GM21423 (cell line): ENCODE measurements at regions not wholly inside any gene's neighbourhood (a gene's known extent, or its start where the extent isn't known, plus 50 kb on each side); places are given as distances from the start of the nearest gene placed in this dataset.
A peak's percentile ranks its signal among the peaks of the same experiment; 100 is the strongest.

Source experiments
- ATAC-seq: cut with Tn5 transposase; IDR thresholded peaks from one replicate; pipeline ENCODE4 v1.9.1; 2021; ENCODE audit warnings: mild to moderate bottlenecking, moderate library complexity; ENCODE audit not compliant: unreplicated experiment

DNA sequence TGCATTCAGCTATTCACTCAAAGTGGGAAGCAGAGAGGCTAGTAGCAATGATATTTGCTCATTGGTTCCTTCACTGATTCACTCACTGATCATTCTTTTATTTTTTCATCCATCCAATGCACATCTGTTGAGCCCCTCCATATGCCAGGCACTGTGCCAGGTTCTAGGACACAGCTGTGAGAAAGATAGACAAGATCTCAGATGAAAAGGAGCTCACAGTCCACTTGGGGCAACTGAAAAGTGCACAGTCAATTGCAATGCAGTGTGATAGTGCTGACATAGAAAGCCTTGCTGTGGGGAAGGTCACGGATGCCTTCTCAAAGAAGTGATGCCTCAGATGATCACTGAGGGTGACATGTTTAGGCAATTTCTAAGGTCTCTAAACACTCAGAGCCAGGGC lies 262.3 kb downstream of the PTEN start:
- ATAC-seq, result no peak

DNA sequence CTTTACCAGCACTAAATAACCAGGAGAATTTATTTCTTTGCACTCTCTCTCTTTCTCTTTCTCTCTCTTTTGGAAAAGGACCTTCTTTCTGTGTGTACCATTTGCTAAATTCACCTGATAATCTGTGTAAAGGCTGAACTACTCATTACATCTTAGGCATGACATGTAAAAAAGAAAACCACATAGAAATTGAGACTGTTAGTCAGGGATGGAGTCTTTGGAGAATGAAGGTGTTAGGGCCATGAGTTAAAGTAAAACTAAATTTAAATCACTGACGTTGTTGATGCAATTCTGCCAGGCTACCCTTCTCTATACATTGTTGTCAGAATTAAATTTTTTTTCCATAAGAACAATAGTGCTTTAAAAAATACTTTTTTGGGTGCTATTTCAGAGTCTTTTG lies 263.3 kb downstream of the PTEN start:
- no peak for ATAC-seq

DNA sequence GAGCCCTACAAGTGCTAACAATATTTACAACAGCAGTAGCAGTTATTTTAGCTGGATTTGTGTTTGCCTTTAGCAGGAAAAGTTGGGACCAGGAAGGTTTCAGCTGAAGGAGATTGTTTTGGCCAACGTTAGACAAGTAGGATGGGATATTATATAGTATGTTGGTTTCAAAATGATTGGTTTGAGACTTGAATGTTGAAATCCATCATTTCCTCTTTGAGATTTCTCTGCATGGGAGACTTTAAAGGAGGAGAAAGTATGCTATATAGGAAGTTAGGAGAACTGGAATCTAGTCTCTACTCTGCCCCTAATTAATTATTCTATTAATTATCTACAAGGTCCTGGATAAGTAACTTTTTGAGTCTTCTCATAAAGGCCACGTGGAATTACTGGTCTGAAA lies 263.8 kb downstream of the PTEN start:
- no peak for ATAC-seq

DNA sequence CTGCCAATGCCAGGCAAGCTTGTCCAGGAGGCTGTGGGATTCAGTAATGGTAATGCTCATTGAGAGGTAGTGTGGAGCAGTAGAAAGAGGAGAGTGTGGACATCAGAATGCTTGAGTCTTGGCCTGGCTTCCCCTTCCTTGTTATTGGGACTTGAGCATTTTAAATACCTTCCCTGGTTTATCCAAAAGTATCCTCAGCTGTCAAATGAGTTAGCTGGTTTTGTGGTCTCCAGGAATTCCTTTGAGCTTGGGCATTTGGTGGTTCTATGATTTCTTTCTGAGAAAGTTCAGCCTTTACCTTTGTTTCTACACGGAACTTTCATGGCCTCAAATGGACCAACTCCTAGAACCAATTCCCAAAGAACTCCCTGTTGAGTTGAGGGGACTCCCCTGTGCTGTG lies 264.3 kb downstream of the PTEN start:
- no peak for ATAC-seq

DNA sequence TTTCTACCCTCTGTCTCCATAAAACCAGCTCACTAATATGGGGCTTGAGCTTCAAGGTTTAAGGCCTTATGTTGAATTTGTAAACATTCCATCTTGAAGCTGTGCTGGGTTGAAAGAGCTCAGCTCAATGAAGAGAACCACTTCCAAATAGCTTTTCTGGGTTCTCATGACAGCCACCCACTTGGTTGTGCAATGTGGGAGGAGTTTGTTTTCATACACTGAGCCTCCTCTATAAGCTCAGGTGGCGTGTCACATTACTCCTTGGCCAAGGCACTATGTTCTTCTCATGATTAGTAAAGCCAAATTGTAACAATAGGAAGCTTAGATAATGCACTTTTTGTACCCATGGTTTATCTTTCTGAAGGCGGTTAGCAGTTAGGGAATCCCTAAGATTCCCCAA lies 265.6 kb downstream of the PTEN start:
- ATAC-seq, result no peak

DNA sequence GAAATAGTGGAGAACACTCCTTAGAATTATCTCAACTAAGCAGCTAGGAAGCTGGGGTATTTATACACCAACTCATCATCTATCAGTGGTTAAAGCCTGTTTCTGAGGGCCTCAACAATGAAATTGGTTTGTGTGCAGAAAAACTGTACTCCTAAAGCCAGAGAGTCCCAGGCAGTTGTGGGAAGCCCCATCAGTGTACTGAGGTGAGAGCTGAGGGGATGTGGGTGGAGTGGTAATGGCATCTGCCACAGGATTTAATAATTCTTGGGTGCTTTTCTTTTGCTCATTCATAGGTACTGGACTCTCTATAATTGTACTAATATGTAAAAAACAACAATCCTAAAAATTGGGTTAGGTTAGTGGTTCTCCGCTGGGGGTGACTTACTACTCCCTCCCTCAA lies 267.5 kb downstream of the PTEN start:
- no peak for ATAC-seq

DNA sequence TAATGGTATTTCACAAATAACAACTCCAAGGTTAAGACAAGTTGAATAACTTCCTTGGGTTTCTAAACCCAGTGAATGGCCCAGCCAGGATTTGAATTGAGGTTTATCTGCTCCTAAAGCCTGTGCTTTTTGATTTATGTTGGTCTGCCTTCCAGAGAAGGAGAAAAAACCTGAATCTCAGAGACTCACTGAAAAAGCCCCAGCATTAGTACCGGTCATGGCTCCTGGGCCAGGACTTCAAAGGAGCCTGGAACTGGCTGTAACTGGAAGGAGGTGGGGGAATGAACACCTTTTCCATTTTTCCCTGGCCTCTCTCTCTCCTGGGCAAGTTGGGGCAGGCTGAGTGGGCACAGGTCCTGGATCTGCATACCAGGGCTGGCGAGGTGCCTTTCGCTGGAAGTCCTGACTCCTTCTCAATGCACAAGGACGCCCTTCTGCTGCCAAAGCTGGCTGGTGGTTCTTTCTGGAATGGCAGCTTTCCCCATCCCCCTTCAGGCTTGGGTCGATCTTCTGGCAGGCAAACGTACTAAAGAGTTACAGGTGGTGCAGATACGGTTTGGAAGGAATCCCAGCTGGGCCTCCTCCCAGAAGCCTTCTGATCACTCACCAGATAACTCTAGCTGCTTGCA lies 268.2 kb downstream of the PTEN start:
- ATAC-seq, result no peak

DNA sequence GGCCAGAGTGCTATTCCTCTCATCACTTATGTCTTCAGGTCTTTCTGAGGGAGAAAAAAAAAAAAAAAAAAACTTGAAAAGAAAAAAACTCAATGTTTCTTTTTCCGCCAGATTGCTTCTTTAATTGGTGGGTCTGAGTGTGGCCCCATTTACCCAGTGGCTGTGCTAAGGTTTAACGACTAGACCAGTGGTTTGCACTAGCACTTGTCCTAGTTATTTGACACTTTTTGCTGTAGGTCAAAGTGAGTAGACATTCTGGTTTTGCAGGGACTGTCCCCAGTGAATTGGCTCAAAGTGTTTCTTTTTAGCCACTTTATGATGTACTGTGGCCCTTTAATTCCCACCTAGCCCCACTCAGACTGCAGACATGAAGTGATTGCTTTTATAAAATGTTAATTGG lies 273.3 kb downstream of the PTEN start:
- ATAC-seq, result no peak

DNA sequence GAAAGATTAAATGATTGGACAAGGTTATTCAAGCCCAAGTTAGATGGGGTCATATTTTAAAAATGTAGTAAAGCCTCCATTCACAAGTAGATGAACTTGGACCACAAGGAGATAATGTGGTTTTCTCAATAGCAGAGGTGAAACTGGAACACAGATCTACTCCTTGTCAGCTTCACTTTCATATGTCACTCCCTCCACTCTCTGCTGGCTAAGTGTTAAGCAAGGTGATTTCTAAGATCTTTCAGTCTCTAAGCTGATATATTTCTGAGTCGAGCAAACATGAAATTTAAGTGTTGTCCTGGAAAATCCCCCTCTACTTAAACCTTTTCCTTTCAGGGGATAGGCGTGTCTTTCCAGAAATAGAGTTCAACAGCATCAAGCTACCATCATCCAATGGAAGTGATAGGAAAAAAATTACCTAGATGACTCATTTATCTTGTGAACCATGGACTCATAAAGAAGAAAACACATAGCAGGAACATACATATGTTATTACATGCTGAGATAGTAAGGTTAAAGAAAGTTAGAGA lies 275.0 kb downstream of the PTEN start:
- peak; percentile 85 for ATAC-seq

DNA sequence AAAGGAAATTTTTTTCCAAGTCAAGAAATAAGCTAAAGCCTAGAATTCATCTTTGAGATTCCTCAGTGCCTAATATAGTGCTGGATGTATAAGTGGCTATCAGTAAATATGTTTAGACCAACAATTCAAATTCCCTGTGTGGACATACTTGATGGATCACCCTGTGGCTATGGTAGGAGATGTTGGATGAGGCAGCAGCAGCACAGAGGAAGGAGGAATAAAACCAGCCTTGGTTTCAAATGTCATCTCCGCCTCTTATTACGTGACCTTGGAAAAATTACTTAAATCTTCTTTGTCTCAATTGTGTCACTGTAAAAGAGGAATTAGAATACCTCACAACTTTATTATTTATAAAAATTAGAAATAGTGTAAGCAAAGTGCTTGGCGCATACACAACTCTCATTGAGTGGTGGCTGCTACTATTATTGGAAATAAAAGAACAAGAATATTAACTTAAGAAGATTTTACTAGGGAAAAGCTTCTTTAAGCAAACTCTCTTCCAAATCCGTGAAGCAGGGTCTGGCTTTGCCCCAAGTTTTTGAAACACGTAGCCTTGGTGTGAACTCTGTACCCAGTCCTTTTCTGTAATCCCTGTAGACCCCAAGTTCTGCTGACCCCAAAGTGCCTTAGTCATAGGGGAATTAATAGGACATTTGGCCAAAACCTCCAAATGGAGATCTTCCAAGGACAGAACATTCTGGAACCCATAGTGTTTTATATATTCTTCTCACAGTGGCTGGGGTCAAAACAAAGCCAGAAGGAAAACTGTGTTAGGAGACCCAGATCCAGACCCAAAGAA lies 283.8 kb downstream of the PTEN start:
- ATAC-seq, result no peak

DNA sequence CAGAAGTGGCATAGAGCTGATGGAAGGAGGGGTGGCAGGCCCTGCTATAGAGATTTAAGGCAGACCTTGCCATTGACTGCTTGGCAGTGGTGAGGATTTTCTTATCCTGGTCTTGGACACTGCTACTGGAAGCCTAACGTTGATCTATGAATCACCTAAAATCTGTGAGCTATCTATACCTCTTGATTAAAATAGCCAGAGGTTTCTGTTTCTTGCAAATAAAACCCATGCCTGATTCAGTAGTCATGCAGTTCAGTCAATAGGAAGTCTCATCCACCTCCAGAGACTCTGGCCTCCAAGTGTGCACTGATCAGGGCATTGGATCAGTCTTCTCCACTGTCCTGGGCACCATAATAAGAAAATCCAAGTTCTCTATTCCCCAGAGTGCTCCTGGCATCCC lies 286.5 kb downstream of the PTEN start:
- no peak for ATAC-seq

DNA sequence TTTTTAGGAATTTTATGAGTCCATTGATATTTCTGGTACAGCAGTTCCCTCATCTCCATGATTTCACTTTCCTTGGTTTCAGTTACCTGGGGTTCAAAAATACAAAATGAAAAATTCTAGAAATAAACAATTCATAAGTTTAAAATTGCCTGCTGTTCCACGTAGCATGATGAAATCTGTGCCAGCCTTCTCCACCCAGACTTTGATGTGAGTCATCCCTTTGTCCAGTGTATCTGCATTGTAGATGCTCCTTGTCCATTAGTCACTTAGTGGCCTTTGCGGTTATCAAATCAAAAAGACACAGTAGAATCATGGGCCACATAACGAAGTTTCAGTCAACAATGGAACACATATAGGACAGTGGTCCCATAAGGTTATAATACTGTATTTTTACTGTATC lies 286.9 kb downstream of the PTEN start:
- no peak for ATAC-seq

DNA sequence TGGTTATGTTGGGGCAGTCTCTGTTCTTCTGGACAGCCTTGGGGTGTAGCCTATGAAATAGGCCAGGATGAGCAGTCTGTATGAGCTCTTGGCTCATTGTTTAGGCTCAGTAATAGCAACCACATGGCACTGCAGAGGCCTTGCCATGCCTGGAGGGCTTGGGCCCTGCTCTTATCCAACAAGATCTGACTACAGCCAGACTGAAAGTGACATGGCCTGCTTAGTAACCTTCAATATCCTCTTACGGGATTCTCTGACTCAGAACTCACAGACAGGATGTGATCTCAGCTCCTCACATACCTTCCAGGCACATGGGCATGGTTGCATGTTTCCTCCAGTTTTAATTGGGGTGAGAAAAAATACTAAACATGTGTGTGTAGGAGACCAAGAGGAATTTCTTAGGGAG lies 289.3 kb downstream of the PTEN start:
- ATAC-seq, result peak; percentile 88

DNA sequence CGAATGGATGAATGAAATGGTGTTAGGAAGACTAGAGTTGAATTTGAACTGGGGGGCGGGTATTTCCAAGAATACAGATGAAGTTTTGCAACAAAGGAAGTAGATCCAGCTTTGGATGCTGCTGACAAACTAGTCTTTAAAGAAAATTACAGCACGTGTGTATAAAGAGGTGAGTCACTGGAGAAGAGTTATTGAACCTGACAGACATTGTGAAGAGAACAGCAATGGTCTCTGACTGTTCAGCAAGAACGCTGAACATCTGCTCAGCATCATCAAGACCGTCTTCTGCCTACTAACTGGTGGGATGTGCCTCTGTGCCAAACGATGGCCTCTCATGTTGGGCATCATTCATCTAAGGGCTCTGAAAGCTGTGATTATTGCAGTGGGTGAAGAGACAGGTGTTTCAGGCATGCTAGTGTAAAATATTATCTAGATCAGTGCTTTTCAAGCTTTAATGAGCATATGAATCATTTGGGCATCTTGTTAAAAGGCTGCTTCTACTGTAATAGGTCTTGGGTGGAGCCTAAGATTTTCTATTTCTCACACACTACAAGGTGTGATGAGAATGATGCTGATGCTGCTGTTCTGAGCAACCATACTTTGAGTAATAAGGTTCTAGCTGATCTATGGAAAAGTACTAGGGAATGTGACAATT lies 291.3 kb downstream of the PTEN start:
- no peak for ATAC-seq

DNA sequence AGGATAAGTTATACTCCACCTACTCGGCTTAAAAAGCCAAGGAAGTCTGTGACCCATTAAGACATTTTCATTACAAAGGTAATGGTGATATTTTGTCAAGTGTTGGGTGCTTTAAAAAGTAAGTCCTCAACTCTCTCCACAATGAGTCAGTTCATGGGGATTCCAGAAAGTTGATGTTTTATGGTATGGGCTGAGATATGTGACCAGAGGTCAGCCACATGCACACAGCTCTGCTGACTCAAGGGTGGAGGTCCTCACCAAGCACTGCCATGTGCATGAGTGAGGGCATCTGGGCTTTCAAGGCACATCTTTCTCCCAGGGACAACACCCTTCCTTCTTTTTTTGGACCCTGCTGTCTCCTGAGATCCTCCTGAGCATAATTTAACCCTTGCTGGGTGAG lies 292.9 kb downstream of the PTEN start:
- ATAC-seq, result no peak

DNA sequence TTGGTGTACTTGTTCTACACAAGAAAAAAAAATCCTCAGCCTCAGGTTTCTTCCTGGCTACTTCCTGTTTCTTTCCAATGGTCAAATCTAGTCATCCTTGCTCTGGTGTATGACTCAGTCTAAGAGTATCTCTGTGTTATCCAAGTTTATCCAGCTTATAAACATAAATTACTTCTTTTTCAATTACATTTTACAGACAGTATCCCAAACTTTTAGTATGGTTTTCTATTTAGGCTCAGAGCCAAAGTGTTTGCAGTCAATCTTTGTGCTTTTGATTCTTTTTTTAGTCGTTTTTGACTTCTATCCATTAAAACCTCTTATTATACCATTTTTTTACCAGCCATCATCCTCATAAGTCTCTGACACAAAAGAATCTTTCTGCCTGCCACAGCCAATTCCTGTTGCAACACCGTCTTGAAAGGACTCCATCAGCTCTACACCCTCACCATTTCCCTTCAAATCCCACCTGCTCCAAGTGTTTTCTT lies 294.6 kb downstream of the PTEN start:
- ATAC-seq, result no peak

DNA sequence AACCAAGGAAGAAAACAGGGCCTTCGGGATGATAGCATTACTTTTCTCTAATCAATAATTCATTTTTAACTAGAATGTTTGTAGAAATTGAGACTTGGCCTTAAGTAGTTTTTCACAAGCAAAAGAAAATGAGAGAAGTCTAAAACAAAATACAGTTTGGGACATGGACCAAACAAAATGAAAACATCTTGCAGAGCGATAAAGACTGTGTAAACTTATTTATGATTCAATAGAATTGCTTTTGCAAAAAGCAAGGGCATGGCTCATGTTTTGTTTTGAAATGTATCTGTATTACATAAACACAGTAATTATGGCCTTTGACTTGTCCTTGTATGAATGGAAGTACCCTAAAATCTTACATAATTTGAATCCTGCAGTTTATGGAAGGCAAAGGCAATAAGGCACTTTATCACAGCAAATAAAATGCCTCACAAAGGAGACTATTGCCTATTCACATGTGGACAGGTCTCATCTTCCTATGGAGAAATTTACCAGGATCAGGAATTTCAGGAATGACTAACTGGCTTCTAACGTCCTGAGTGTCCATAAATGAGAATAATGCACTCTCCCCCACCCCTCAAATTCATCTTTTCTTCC lies 295.2 kb downstream of the PTEN start:
- ATAC-seq, result no peak

DNA sequence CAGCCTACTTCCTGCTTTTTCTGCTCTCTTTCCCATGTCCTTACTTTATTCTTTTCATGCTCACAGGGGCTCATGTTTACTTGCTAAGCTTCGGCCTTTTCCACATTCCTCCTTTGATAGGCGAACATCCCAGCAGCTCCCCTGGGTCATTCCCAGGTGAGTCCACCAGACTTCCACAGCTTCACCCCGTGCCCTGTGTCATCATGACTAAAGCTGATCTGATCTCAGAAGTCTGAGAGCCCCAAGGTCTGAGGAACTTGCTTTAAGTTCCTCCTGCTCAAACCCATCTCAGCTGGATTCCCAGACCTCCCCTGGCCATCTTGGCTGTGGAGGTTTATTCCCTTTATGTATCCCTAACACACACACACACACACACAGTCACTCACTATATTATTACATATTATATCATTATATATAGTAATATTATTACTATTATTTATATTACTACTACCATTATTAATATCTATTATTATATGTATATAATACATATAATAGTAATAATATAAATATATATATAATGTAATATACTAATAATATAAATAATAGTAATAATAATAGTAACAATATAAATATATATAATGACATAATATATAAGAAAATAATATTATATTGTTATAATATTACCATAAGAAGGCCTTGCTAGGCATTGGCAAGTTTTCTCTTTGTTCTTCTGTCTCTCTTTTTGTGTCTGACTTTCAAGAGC lies 295.9 kb downstream of the PTEN start:
- no peak for ATAC-seq

DNA sequence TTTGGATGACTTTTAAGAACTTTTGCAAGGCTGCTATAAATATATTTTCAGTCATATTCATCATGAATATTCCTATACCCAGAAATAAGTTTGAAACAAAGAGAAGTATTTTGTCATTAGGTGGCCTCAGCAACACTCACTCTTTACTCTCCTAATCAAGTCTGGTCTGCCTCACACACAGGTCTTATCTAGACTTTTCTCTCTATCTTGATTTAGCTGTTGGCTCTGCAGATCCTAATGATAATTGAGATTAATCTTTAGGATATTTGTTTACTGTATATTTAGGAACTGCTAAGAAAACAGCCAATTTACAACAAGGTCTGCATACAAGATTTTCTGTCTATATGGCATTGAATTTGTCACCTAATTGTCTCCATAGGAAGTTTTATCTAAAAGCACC lies 297.6 kb downstream of the PTEN start:
- ATAC-seq, result no peak

DNA sequence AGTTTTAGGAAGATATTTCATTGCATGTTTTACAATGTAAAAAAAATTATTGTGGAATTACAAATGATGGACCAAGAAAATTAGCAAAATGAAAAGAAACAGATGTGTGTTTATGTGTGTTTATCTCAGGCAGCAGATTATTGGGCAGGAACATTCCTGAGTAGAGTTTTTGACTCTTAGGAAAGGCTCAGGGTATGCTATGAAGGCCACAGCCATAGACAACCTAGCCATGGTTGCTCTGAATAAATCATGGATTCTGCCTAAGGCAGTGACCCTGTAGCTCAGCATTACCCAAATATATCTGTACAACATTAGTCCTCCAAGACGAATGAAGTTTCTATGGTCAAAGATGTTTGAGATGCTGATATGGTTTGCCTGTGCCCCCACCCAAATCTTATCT lies 298.3 kb downstream of the PTEN start:
- no peak for ATAC-seq

DNA sequence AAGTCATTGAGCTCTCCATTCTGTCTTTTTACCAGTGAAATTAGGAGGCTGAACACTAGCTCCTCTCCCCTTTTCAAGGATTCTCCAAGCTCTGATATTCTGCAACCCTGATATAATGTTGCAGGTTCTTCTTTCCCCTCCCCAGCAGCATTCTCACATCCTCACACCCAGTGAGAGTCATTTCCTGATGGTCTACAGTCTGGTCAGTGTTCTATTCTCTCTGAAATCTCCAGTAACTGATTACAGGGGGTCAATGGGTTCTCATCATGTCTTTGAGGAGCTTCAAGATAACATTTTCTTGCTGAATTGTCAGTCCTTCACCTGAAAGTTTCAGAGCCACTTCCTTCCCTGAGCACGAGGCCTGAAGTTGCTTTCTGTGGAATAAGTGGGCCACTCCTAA lies 299.4 kb downstream of the PTEN start:
- ATAC-seq, result peak; percentile 66
